Uterus (tissue), 3 donors: ENCODE measurements at regions not wholly inside any gene's neighbourhood (a gene's known extent, or its start where the extent isn't known, plus 50 kb on each side); places are given as distances from the start of the nearest gene placed in this dataset.

ENCODE experiments used
- DNase-seq, 2 donors: peaks; one replicate each; pipeline ENCODE4 v3.0.0-alpha.2; 2019 to 2020
- H3K27ac ChIP-seq, 2 donors: fragments of 200-600 bp; sonication (generic); 1 replicate in 1 of 2; 2 replicates in 1 of 2; pipeline ENCODE4 v1.5.1; 2016 to 2018
- H3K27me3 ChIP-seq, 2 donors: fragments of 200-600 bp; sonication (generic); one replicate each; pipeline ENCODE4 v1.5.1; 2018 to 2019; ENCODE audit warnings: control low read depth in 1 of 2
- H3K36me3 ChIP-seq, 2 donors: fragments of 200-600 bp; sonication (generic); one replicate each; pipeline ENCODE4 v1.5.1; 2019; ENCODE audit warnings: control low read depth in 1 of 2
- H3K4me1 ChIP-seq, 2 donors: fragments of 200-600 bp; sonication (generic); one replicate each; pipeline ENCODE4 v1.5.1; 2018 to 2019; ENCODE audit warnings: control low read depth in 1 of 2
- H3K4me3 ChIP-seq, 2 donors: fragments of 200-600 bp; sonication (generic); 1 replicate in 1 of 2; 2 replicates in 1 of 2; pipeline ENCODE4 v1.5.1; 2018 to 2019; ENCODE audit warnings: mild to moderate bottlenecking in 1 of 2
- H3K9me3 ChIP-seq, 2 donors: fragments of 200-600 bp; sonication (generic); one replicate each; pipeline ENCODE4 v1.5.1; 2019; ENCODE audit warnings: control low read depth in 1 of 2
- POLR2A ChIP-seq, 2 donors: fragments of 450-650 bp; IDR thresholded peaks; one replicate each; pipeline ENCODE4 v1.6.1; 2016; ENCODE audit warnings: antibody characterized with exemption in 2 of 2, mild to moderate bottlenecking in 1 of 2, moderate library complexity in 1 of 2
- intact Hi-C: fragments of 100-400 bp; cut with DNase I; formaldehyde crosslinking; loops from one replicate; pipeline ENCODE4 v1.15.1; 2023; ENCODE audit warnings: low total_unique reads
- TF ChIP-seq, protein P1 (sequence below), 4 experiments: fragments of 200-600 bp in 2 of 4; fragments of 450-650 bp in 2 of 4; sonication (generic) in 2 of 4; IDR thresholded peaks; one replicate each; pipeline ENCODE4 v1.5.1; 2016 to 2019; ENCODE audit warnings: antibody characterized with exemption in 4 of 4, mild to moderate bottlenecking in 2 of 4, moderate library complexity in 1 of 4
- donor health status: DM: yes; HTN: yes; CAD: no.

DNA sequence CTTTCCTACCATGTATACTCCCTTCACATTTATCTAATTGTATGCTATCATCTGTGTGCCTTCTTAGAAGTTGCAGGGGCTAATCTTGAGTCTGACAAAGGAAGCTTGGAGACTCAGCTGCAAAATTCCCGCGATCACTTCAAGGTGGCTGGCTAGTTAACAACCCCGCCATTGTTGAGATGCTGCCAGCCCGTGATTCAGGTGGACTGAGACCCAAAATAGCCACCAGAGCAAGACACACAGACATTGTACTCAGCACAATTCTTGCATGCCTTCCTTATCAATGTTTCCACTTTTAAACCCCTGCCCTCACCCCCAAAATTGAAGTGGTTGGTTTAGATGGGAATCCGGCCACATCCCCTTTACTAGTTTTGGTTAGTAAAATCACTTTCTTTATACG lies 225.8 kb upstream of the ZNF717 start:
- intact Hi-C loops, result no loop called here
- Histone ChIP-seq H3K27me3 (no peaks in the 10 kb centered on the region), H3K4me3 (no peak overlapping the region), H3K36me3 (no peaks in the 10 kb centered on the region), H3K9me3 (no peaks in the 10 kb centered on the region), H3K4me1 (no peaks in the 10 kb centered on the region), H3K27ac (no peak overlapping the region)
- no peak for DNase-seq
- TF ChIP-seq, protein P1, sequence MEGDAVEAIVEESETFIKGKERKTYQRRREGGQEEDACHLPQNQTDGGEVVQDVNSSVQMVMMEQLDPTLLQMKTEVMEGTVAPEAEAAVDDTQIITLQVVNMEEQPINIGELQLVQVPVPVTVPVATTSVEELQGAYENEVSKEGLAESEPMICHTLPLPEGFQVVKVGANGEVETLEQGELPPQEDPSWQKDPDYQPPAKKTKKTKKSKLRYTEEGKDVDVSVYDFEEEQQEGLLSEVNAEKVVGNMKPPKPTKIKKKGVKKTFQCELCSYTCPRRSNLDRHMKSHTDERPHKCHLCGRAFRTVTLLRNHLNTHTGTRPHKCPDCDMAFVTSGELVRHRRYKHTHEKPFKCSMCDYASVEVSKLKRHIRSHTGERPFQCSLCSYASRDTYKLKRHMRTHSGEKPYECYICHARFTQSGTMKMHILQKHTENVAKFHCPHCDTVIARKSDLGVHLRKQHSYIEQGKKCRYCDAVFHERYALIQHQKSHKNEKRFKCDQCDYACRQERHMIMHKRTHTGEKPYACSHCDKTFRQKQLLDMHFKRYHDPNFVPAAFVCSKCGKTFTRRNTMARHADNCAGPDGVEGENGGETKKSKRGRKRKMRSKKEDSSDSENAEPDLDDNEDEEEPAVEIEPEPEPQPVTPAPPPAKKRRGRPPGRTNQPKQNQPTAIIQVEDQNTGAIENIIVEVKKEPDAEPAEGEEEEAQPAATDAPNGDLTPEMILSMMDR (IDR thresholded peaks at IDR 0.05), result no peak
- no peak for TF ChIP-seq POLR2A (IDR thresholded peaks at IDR 0.05)

DNA sequence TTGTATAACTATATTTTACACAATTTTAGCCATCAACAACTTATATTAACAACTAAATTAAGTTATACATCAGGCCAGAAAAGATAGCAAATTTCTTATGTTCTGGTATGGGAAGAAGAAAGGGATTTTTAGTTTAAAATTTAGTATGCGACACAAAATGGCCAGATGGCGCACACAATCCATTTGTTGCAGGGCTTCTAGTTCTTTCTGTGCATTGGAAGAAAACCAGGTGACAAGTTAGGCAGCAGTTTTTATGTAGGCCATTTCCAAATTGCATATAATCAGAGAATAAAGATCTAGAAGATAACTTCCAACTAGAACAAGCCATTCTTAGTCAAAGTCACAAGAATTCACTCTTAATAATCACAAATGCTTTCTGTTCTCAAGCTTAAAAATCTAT lies 230.1 kb upstream of the ZNF717 start:
- H3K27ac ChIP-seq, result no peak overlapping the region
- H3K27me3 ChIP-seq, result no peaks in the 10 kb centered on the region
- intact Hi-C loops, result no loop called here
- no peaks in the 10 kb centered on the region for H3K36me3 ChIP-seq
- no peak for TF ChIP-seq POLR2A (IDR thresholded peaks at IDR 0.05)
- TF ChIP-seq, protein P1 (IDR thresholded peaks at IDR 0.05), result no peak
- no peaks in the 10 kb centered on the region for H3K9me3 ChIP-seq
- no peak for DNase-seq
- no peak overlapping the region for H3K4me3 ChIP-seq
- no peaks in the 10 kb centered on the region for H3K4me1 ChIP-seq

DNA sequence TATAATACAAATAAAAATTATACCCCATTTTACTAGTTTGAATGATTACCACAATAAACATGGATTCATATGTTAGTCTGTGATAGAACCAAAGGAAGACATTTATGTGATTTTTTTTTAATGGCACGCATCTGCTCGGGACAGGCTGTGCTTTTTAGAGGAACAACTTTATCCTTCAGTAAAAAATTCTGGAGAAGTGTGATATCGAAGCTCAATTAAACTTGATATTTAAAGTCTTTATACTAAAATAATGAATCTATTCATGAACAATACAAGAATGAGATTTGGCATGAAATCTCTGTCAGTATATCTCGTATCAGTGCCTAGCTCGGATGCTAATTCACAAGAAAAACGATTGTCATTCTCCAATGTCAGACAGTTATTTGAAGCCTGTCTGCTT lies 230.8 kb upstream of the ZNF717 start:
- TF ChIP-seq, protein P1 (IDR thresholded peaks at IDR 0.05), result no peak
- TF ChIP-seq POLR2A (IDR thresholded peaks at IDR 0.05), result no peak
- H3K9me3 ChIP-seq, result no peaks in the 10 kb centered on the region
- no peak overlapping the region for H3K27ac ChIP-seq
- H3K4me3 ChIP-seq, result no peak overlapping the region
- no peaks in the 10 kb centered on the region for H3K27me3 ChIP-seq
- intact Hi-C loops, result no loop called here
- H3K36me3 ChIP-seq, result no peaks in the 10 kb centered on the region
- no peaks in the 10 kb centered on the region for H3K4me1 ChIP-seq
- DNase-seq, result no peak

DNA sequence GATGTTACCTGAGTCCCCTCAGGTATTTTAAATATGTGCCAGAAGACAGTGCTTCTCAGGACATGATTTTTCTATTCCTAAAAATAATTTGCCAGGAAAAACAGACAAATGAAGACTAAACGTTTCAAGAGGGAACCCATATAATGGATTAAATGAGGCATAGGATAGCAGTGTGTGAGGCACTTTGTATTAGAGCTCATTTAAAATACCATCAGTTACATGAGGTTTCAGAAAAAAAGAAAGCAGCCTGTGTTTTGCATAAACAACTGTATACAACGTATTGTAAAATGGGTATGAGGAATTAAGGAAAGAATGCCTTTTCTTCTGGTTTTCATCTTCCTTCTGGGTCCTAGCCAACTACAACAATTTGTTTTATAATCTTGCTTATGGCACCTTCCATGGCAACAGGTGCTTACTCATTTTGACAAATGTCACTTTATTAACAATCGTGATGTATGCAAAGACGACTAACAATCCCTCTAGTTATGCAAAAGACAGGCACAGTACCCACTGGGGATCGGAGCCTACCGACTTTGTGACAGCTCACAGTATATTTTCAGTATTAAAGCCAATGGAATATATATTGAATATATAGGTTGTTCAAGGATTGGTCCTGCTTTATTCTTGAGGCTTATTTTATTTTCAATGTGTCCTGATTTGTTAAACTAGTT lies 231.6 kb upstream of the ZNF717 start:
- Histone ChIP-seq H3K27me3 (no peaks in the 10 kb centered on the region), H3K36me3 (no peaks in the 10 kb centered on the region), H3K27ac (no peak overlapping the region), H3K9me3 (no peaks in the 10 kb centered on the region), H3K4me1 (no peaks in the 10 kb centered on the region), H3K4me3 (no peak overlapping the region)
- intact Hi-C loops, result no loop called here
- no peak for DNase-seq
- TF ChIP-seq, protein P1 (IDR thresholded peaks at IDR 0.05), result no peak
- TF ChIP-seq POLR2A (IDR thresholded peaks at IDR 0.05), result no peak

DNA sequence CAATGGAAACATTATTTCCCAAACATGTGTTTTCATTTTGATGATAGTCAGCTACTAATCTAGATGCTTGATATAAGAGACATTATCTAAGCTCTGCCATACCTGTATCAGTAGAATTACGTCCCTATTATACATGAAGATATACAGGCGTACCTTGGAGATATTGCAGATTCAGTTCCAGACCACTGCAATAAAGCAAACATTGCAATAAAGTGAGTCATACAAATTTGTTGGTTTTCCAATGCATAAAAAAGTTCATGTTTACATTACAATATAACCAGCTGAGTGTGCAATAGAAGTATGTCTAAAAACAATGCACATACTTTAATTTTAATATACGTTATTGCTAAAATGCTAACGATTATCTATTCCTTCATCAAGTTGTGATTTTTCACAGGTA lies 236.0 kb upstream of the ZNF717 start:
- Histone ChIP-seq H3K27ac (no peak overlapping the region), H3K4me3 (no peak overlapping the region), H3K9me3 (no peaks in the 10 kb centered on the region), H3K27me3 (no peaks in the 10 kb centered on the region), H3K36me3 (no peaks in the 10 kb centered on the region), H3K4me1 (no peaks in the 10 kb centered on the region)
- no peak for DNase-seq
- no peak for TF ChIP-seq POLR2A (IDR thresholded peaks at IDR 0.05)
- TF ChIP-seq, protein P1 (IDR thresholded peaks at IDR 0.05), result no peak
- intact Hi-C loops, result no loop called here
